Renal cortical epithelial cell (primary cell): ENCODE measurements at regions not wholly inside any gene's neighbourhood (a gene's known extent, or its start where the extent isn't known, plus 50 kb on each side); places are given as distances from the start of the nearest gene placed in this dataset.
A peak's percentile ranks its signal among the peaks of the same experiment; 100 is the strongest.
"Not testable (repeated sequence)": the region's sequence is repeated elsewhere in the genome, so short reads cannot be mapped to it uniquely, and the experiment has no call there.

Experiments used
- DNase-seq: peaks from one replicate; pipeline ENCODE4 v3.0.0-alpha.2; 2011; ENCODE audit warnings: low read depth

GRCh38 chr13:34165158-34165557, 347.2 kb downstream of the RFC3 start:
- no peak for DNase-seq

GRCh38 chr13:34166406-34166805, 348.5 kb downstream of the RFC3 start:
- DNase-seq = no peak

GRCh38 chr13:34167347-34167746, 349.4 kb downstream of the RFC3 start:
- DNase-seq = no peak

- no peak for DNase-seq
Measured at GRCh38 chr13:34172048-34172447, 354.1 kb downstream of the RFC3 start.

- no peak for DNase-seq
Measured at GRCh38 chr13:34174671-34175145, 356.8 kb downstream of the RFC3 start.

- DNase-seq = no peak
Measured at GRCh38 chr13:34175551-34175950, 357.6 kb downstream of the RFC3 start.

GRCh38 chr13:34176633-34177032, 358.7 kb downstream of the RFC3 start:
- DNase-seq = no peak

- no peak for DNase-seq
Measured at GRCh38 chr13:34179481-34179880, 361.5 kb downstream of the RFC3 start.

- no peak for DNase-seq
Measured at GRCh38 chr13:34179927-34180326, 362.0 kb downstream of the RFC3 start.

- not testable (repeated sequence) for DNase-seq
Measured at GRCh38 chr13:34181256-34181655, 363.3 kb downstream of the RFC3 start.

- no peak for DNase-seq
Measured at GRCh38 chr13:34189946-34190345, 372.0 kb downstream of the RFC3 start.

GRCh38 chr13:34201050-34201913, 383.3 kb downstream of the RFC3 start:
- no peak for DNase-seq

GRCh38 chr13:34207334-34207733, 389.4 kb downstream of the RFC3 start:
- peak; percentile 2 for DNase-seq

- no peak for DNase-seq
Measured at GRCh38 chr13:34207872-34208271, 389.9 kb downstream of the RFC3 start.

- DNase-seq = no peak
Measured at GRCh38 chr13:34208336-34208735, 390.4 kb downstream of the RFC3 start.

- no peak for DNase-seq
Measured at GRCh38 chr13:34210341-34210740, 392.4 kb downstream of the RFC3 start.

- DNase-seq = peak; percentile 13
Measured at GRCh38 chr13:34214686-34215085, 396.7 kb downstream of the RFC3 start.

- no peak for DNase-seq
Measured at GRCh38 chr13:34216256-34216655, 398.3 kb downstream of the RFC3 start.

GRCh38 chr13:34217343-34218025, 399.5 kb downstream of the RFC3 start:
- DNase-seq = no peak

GRCh38 chr13:34223984-34224383, 406.0 kb downstream of the RFC3 start:
- peak; percentile 7 for DNase-seq

- DNase-seq = no peak
Measured at GRCh38 chr13:34224877-34225276, 406.9 kb downstream of the RFC3 start.

GRCh38 chr13:34230271-34230670, 412.3 kb downstream of the RFC3 start:
- no peak for DNase-seq

GRCh38 chr13:34241332-34241731, 423.4 kb downstream of the RFC3 start:
- no peak for DNase-seq
